ENCODE measurements at regions not wholly inside any gene's neighbourhood (a gene's known extent, or its start where the extent isn't known, plus 50 kb on each side); places are given as distances from the start of the nearest gene placed in this dataset.

DNA sequence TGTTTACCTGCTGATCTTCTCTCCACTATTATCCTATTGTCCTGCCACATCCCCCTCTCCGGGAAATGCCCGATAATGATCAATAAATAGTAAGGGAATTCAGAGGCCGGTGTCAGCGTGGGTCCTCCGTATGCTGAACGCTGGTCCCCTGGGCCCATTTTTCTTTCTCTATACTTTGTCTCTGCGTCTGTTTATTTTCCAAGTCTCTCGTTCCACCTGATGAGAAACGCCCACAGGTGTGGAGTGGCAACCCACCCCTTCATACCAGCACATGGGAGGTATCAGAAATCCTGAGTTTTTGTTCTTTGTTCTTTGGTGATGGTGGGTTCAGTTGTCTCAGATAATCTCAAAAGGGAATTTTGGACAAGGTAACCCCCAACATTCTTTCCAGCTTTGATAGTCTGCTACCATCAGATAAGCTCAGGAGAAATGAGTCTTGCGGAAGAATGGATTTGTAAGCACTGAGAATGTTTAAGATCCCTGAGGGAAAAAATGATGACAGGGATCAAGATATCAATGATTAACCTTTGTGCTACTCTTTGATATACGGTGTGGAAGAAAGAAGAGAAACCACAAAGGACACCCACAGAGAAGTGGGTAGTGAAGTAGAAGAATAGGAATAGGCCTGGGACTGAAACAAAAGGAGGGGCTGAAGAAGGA, 117.9 kb downstream of the CEP44 start:
- H3K4me1 ChIP-seq (replicated peaks in 1 of 4; ENCODE audit: control insufficient read depth in 3 of 4, insufficient read depth in 4 of 4, low read length in 3 of 4): peaks cover 0 to 12% (median 3%) of the 10 kb centered on the region in 4 experiments; a peak in 4 of 7 replicates
- H4K8ac ChIP-seq (ENCODE audit: extremely low read depth, insufficient read depth, low read length): no peak overlapping the region
- no peak overlapping the region for H3K23ac ChIP-seq (ENCODE audit: insufficient read length)
- FAIRE-seq (no peak), DNase-seq (ENCODE audit: low read depth in 1 of 2, low spot score in 2 of 2) (no peak)
- no peak overlapping the region for H2BK12ac ChIP-seq (ENCODE audit: low read depth, low read length)
- H3K27ac ChIP-seq (ENCODE audit: low read depth, low read length): no peak overlapping the region
- WGBS, 2 experiments (ENCODE audit: extremely low coverage in 1 of 2, insufficient coverage in 1 of 2, insufficient read length in 1 of 2, insufficient replicate concordance in 2 of 2, low coverage in 1 of 2, low lambda C conversion rate in 2 of 2, missing lambda C conversion rate in 1 of 2): 87% methylated on average over 9 of the region's 11 CpGs; no CpG with 5 or more reads in 1 of the 2 experiments
- H3K9ac ChIP-seq (replicated peaks in 1 of 4; ENCODE audit: extremely low read depth in 1 of 4, low read depth in 3 of 4, low read length in 3 of 4): no peak overlapping the region
- H3K4ac ChIP-seq (replicated peaks; ENCODE audit: insufficient read length, low read depth, low read length): no peak overlapping the region
- no peaks in the 10 kb centered on the region for H3K27me3 ChIP-seq (replicated peaks in 1 of 4; ENCODE audit: control insufficient read depth in 3 of 4, extremely low read depth in 1 of 4, insufficient read depth in 3 of 4, low read length in 3 of 4)
- no peak overlapping the region for H4K91ac ChIP-seq (replicated peaks; ENCODE audit: insufficient read length, low read length)
- no peaks in the 10 kb centered on the region for H3K9me3 ChIP-seq (ENCODE audit: insufficient read depth in 2 of 2, low read depth in 1 of 2, low read length in 1 of 2)
- CTCF ChIA-PET (ENCODE audit: partially characterized antibody): no interaction called here
- no peak overlapping the region for H2AFZ ChIP-seq (ENCODE audit: low read length)
- peak overlapping the region in 1 of 2 experiments; percentile 53; a peak in 1 of 4 replicates for H3K4me2 ChIP-seq (ENCODE audit: insufficient read depth in 1 of 2, low read depth in 2 of 2, low read length in 2 of 2)
- H3K79me1 ChIP-seq (ENCODE audit: low read depth, low read length): no peaks in the 10 kb centered on the region
- no peak overlapping the region for H2BK120ac ChIP-seq (replicated peaks; ENCODE audit: low read depth, low read length)
- H3K36me3 ChIP-seq (ENCODE audit: control insufficient read depth in 2 of 4, insufficient read depth in 4 of 4, low read length in 3 of 4): no peaks in the 10 kb centered on the region
- no peak overlapping the region for H2BK20ac ChIP-seq (ENCODE audit: low read length)
- POLR2A ChIA-PET (ENCODE audit: partially characterized antibody): no interaction called here
- no peak overlapping the region for H2BK5ac ChIP-seq (ENCODE audit: low read depth, low read length)
- no peaks in the 10 kb centered on the region for H3K79me2 ChIP-seq (ENCODE audit: control insufficient read depth in 1 of 2, insufficient read depth in 2 of 2, low read length in 2 of 2)
- H2AK5ac ChIP-seq (ENCODE audit: low read depth, low read length): no peak overlapping the region
- no peaks in the 10 kb centered on the region; the same call in 1 of the 2 replicates for H3K23me2 ChIP-seq (ENCODE audit: low read depth, low read length)
- H2BK15ac ChIP-seq (ENCODE audit: low read length): no peak overlapping the region
- H4K5ac ChIP-seq (ENCODE audit: insufficient read length, low read depth, low read length): no peak overlapping the region
- H3K14ac ChIP-seq (ENCODE audit: insufficient read length): no peak overlapping the region
- no peak overlapping the region for H3K18ac ChIP-seq (ENCODE audit: extremely low read depth, low read length)
- no peak overlapping the region for H3K4me3 ChIP-seq (ENCODE audit: extremely low read depth in 1 of 4, insufficient read depth in 2 of 4, low read depth in 3 of 4, low read length in 4 of 4)
- no peak overlapping the region for H3K56ac ChIP-seq (replicated peaks; ENCODE audit: insufficient read length, low read depth, low read length)
- no peaks in the 10 kb centered on the region for H4K20me1 ChIP-seq (replicated peaks in 1 of 2; ENCODE audit: control insufficient read depth in 1 of 2, insufficient read depth in 2 of 2, low read length in 2 of 2)
- TF ChIP-seq GTF2F1 (IDR thresholded peaks at IDR 0.05; ENCODE audit: borderline replicate concordance, low read depth, low read length) (no peak), SAP30 (IDR thresholded peaks at IDR 0.05; ENCODE audit: insufficient read depth, insufficient replicate concordance, low read length) (no peak), SIX5 (IDR thresholded peaks at IDR 0.05; ENCODE audit: low read depth, low read length) (no peak), JUN (IDR thresholded peaks at IDR 0.05; ENCODE audit: low read depth, low read length) (no peak), ZNF274 (IDR thresholded peaks at IDR 0.05; ENCODE audit: borderline replicate concordance, extremely low read depth, low read length) (no peak), SP2 (IDR thresholded peaks at IDR 0.05; ENCODE audit: low read length) (no peak), EZH2 (IDR thresholded peaks at IDR 0.05; ENCODE audit: low read depth, low read length, severe bottlenecking) (no peak), NRF1 (IDR thresholded peaks at IDR 0.05; ENCODE audit: low read depth, low read length) (no peak), CBX5 (IDR thresholded peaks at IDR 0.05; ENCODE audit: low read depth, low read length) (no peak), CREB1 (IDR thresholded peaks at IDR 0.05) (no peak), EGR1 (IDR thresholded peaks at IDR 0.05; ENCODE audit: borderline replicate concordance, low read depth, low read length) (no peak), E2F6 (IDR thresholded peaks at IDR 0.05) (no peak), CTBP2 (IDR thresholded peaks at IDR 0.05; ENCODE audit: borderline replicate concordance, insufficient read depth, insufficient read length, low read length) (no peak)
